ENCODE measurements at regions not wholly inside any gene's neighbourhood (a gene's known extent, or its start where the extent isn't known, plus 50 kb on each side); places are given as distances from the start of the nearest gene placed in this dataset.
"Not testable (repeated sequence)": the region's sequence is repeated elsewhere in the genome, so short reads cannot be mapped to it uniquely, and the experiment has no call there.

- DNase-seq = no peak
Measured at GRCh38 chr7:51645255-51645654, 328.6 kb upstream of the COBL start.

- no peak for DNase-seq
Measured at GRCh38 chr7:51644216-51644615, 327.6 kb upstream of the COBL start.

- DNase-seq = no peak
Measured at GRCh38 chr7:51640841-51641240, 324.2 kb upstream of the COBL start.

GRCh38 chr7:51639661-51640334 lies 323.2 kb upstream of the COBL start:
- DNase-seq = no peak

- DNase-seq = no peak
Measured at GRCh38 chr7:51636503-51636902, 319.9 kb upstream of the COBL start.

GRCh38 chr7:51635775-51636174 lies 319.2 kb upstream of the COBL start:
- DNase-seq = no peak

- DNase-seq = no peak
Measured at GRCh38 chr7:51634538-51634937, 317.9 kb upstream of the COBL start.

GRCh38 chr7:51634025-51634424 lies 317.4 kb upstream of the COBL start:
- no peak for DNase-seq

- DNase-seq = no peak
Measured at GRCh38 chr7:51633596-51633995, 317.0 kb upstream of the COBL start.

- no peak for DNase-seq
Measured at GRCh38 chr7:51633006-51633405, 316.4 kb upstream of the COBL start.

- no peak for DNase-seq
Measured at GRCh38 chr7:51630933-51631332, 314.3 kb upstream of the COBL start.

GRCh38 chr7:51629206-51629605 lies 312.6 kb upstream of the COBL start:
- no peak for DNase-seq

- DNase-seq = no peak
Measured at GRCh38 chr7:51621956-51622355, 305.3 kb upstream of the COBL start.

- no peak for DNase-seq
Measured at GRCh38 chr7:51620706-51621105, 304.1 kb upstream of the COBL start.

- no peak for DNase-seq
Measured at GRCh38 chr7:51619880-51620279, 303.3 kb upstream of the COBL start.

GRCh38 chr7:51617686-51618085 lies 301.1 kb upstream of the COBL start:
- no peak for DNase-seq

- DNase-seq = no peak
Measured at GRCh38 chr7:51613911-51614357, 297.3 kb upstream of the COBL start.

GRCh38 chr7:51611937-51612336 lies 295.3 kb upstream of the COBL start:
- no peak for DNase-seq

- DNase-seq = no peak
Measured at GRCh38 chr7:51607447-51607846, 290.8 kb upstream of the COBL start.

GRCh38 chr7:51606601-51607154 lies 290.1 kb upstream of the COBL start:
- DNase-seq = no peak

- no peak for DNase-seq
Measured at GRCh38 chr7:51602376-51602775, 285.8 kb upstream of the COBL start.

GRCh38 chr7:51601461-51601860 lies 284.9 kb upstream of the COBL start:
- DNase-seq = no peak

GRCh38 chr7:51599935-51600334 lies 283.3 kb upstream of the COBL start:
- not testable (repeated sequence) for DNase-seq

GRCh38 chr7:51593628-51594027 lies 277.0 kb upstream of the COBL start:
- no peak for DNase-seq

Data from CD4-positive, alpha-beta T cell treated with Interleukin-17A for 1 hour (primary cell).